Osteoblast (primary cell): ENCODE measurements at regions not wholly inside any gene's neighbourhood (a gene's known extent, or its start where the extent isn't known, plus 50 kb on each side); places are given as distances from the start of the nearest gene placed in this dataset.

ENCODE experiments used
- DNase-seq: peaks from one replicate; pipeline ENCODE4 v3.0.0; 2011; ENCODE audit warnings: low spot score, mixed read lengths; ENCODE audit not compliant: insufficient read length; ENCODE audit errors: missing footprints
- H2AFZ ChIP-seq: 2 replicates; pipeline ENCODE4 v1.6.0; 2011; ENCODE audit warnings: mild to moderate bottlenecking, low read length
- H3K27ac ChIP-seq: 2 replicates; pipeline ENCODE4 v1.5.1; 2011; ENCODE audit warnings: mild to moderate bottlenecking, low read depth, low read length, moderate library complexity
- H3K27me3 ChIP-seq: 2 replicates; pipeline ENCODE4 v1.6.0; 2012; ENCODE audit warnings: mild to moderate bottlenecking, control low read depth, inconsistent platforms, low read length, moderate library complexity; ENCODE audit not compliant: insufficient read depth
- H3K36me3 ChIP-seq: 2 replicates; pipeline ENCODE4 v1.5.1; 2011; ENCODE audit warnings: mild to moderate bottlenecking, low read length, control low read depth, moderate library complexity; ENCODE audit not compliant: insufficient read depth
- H3K4me1 ChIP-seq: 2 replicates; pipeline ENCODE4 v1.5.1; 2011; ENCODE audit warnings: mild to moderate bottlenecking, low read length, control low read depth, moderate library complexity; ENCODE audit not compliant: insufficient read depth
- H3K4me2 ChIP-seq: 2 replicates; pipeline ENCODE4 v1.6.0; 2011; ENCODE audit warnings: mild to moderate bottlenecking, low read length; ENCODE audit not compliant: insufficient read depth
- H3K4me3 ChIP-seq: fragments of 200-600 bp; sonication (generic); 3 replicates; pipeline ENCODE4 v1.5.1; 2012; ENCODE audit warnings: mild to moderate bottlenecking, low read length, inconsistent platforms; ENCODE audit not compliant: insufficient read depth
- H3K79me2 ChIP-seq: 2 replicates; pipeline ENCODE4 v1.6.0; 2012; ENCODE audit warnings: mild to moderate bottlenecking, low read length, control low read depth, inconsistent platforms; ENCODE audit not compliant: insufficient read depth
- H3K9me3 ChIP-seq: 2 replicates; pipeline ENCODE4 v1.5.1; 2011; ENCODE audit warnings: low read depth, low read length, control low read depth
- H4K20me1 ChIP-seq: 2 replicates; pipeline ENCODE4 v1.6.0; 2012; ENCODE audit warnings: mild to moderate bottlenecking, low read length, control low read depth; ENCODE audit not compliant: insufficient read depth
- CTCF ChIP-seq: IDR thresholded peaks from 2 replicates; pipeline ENCODE4 v1.5.1; 2011; ENCODE audit warnings: mild to moderate bottlenecking, low read depth, low read length, moderate library complexity; ENCODE audit errors: extremely low read depth

- no peak for TF ChIP-seq CTCF
- peaks cover 3% of the 10 kb centered on the region for H3K9me3 ChIP-seq
- H3K36me3 ChIP-seq: no peaks in the 10 kb centered on the region
- H4K20me1 ChIP-seq: no peaks in the 10 kb centered on the region
- H3K4me3 ChIP-seq: no peak overlapping the region
- no peaks in the 10 kb centered on the region for H3K79me2 ChIP-seq
- H3K27me3 ChIP-seq: no peaks in the 10 kb centered on the region
- no peak for DNase-seq
- H3K27ac ChIP-seq: no peak overlapping the region
- no peak overlapping the region for H2AFZ ChIP-seq
- no peak overlapping the region for H3K4me2 ChIP-seq
- no peaks in the 10 kb centered on the region for H3K4me1 ChIP-seq
Observed at GRCh38 chr18:27276886-27277285, 91.8 kb upstream of the CHST9 start.

DNA sequence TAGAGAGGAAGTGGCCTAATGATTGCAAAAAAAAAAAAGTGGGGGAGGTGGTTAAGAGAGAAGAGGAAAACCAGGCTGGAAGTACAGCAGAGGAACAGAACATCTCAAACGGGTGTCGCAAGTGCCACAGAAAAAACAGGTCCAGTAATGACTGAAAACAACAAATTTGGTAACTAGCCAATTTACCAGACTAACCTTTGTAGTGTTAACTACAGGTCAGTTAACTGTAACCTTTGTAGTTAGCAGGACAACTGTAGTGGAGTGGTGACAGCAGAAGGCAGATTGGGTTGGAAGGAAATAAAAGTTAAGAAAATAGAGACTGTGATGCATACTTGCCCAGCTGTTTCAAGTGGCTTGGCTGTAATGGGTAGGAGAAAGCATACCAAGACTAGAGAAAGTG is 91.4 kb upstream of the CHST9 start:
- no peaks in the 10 kb centered on the region for H3K4me1 ChIP-seq
- no peaks in the 10 kb centered on the region for H4K20me1 ChIP-seq
- H2AFZ ChIP-seq: no peak overlapping the region
- no peak for DNase-seq
- no peaks in the 10 kb centered on the region for H3K27me3 ChIP-seq
- no peaks in the 10 kb centered on the region for H3K79me2 ChIP-seq
- H3K9me3 ChIP-seq: peaks cover 3% of the 10 kb centered on the region
- no peak for TF ChIP-seq CTCF
- no peak overlapping the region for H3K27ac ChIP-seq
- H3K4me2 ChIP-seq: no peak overlapping the region
- no peak overlapping the region for H3K4me3 ChIP-seq
- no peaks in the 10 kb centered on the region for H3K36me3 ChIP-seq

GRCh38 chr18:27274901-27275300 is 89.8 kb upstream of the CHST9 start:
- peaks cover 3% of the 10 kb centered on the region for H3K9me3 ChIP-seq
- no peaks in the 10 kb centered on the region for H3K4me1 ChIP-seq
- no peak overlapping the region for H3K4me2 ChIP-seq
- H3K27me3 ChIP-seq: no peaks in the 10 kb centered on the region
- no peak for DNase-seq
- no peak overlapping the region for H3K27ac ChIP-seq
- no peaks in the 10 kb centered on the region for H3K36me3 ChIP-seq
- no peak for TF ChIP-seq CTCF
- H2AFZ ChIP-seq: no peak overlapping the region
- H4K20me1 ChIP-seq: no peaks in the 10 kb centered on the region
- no peaks in the 10 kb centered on the region for H3K79me2 ChIP-seq
- H3K4me3 ChIP-seq: no peak overlapping the region

GRCh38 chr18:27270508-27270907 is 85.4 kb upstream of the CHST9 start:
- Histone ChIP-seq H3K27ac (no peak overlapping the region), H3K36me3 (no peaks in the 10 kb centered on the region), H3K4me2 (no peak overlapping the region), H4K20me1 (no peaks in the 10 kb centered on the region), H3K4me3 (no peak overlapping the region), H3K9me3 (peaks cover 4% of the 10 kb centered on the region), H3K27me3 (no peaks in the 10 kb centered on the region), H2AFZ (no peak overlapping the region), H3K79me2 (no peaks in the 10 kb centered on the region), H3K4me1 (no peaks in the 10 kb centered on the region)
- no peak for DNase-seq
- no peak for TF ChIP-seq CTCF
